CD4-positive, alpha-beta T cell (primary cell): ENCODE measurements at regions not wholly inside any gene's neighbourhood (a gene's known extent, or its start where the extent isn't known, plus 50 kb on each side); places are given as distances from the start of the nearest gene placed in this dataset.
"Not testable (repeated sequence)": the region's sequence is repeated elsewhere in the genome, so short reads cannot be mapped to it uniquely, and the experiment has no call there.

Experiments used
- ATAC-seq: fragments of 200-7000 bp; cut with Tn5 transposase; one replicate; pipeline ENCODE4 v1.10.0; 2022; ENCODE audit warnings: mild to moderate bottlenecking; ENCODE audit not compliant: poor library complexity
- CTCF ChIA-PET: fragments of 350-600 bp; sonication (Branson Sonifier 250); formaldehyde crosslinking; loops from one replicate; lab custom pipeline; 2021; ENCODE audit warnings: antibody characterized with exemption, inconsistent platforms; lab: Charles Lee
- POLR2A ChIA-PET: fragments of 350-600 bp; sonication (Branson Sonifier 250); formaldehyde crosslinking; loops from one replicate; lab custom pipeline; 2021; ENCODE audit warnings: antibody characterized with exemption, inconsistent platforms; lab: Charles Lee
- DNase-seq, 14 experiments: peaks; one replicate each; pipeline ENCODE4 v3.0.0-alpha.2; 2013 to 2020; ENCODE audit warnings: mixed read lengths in 2 of 14
- H3K27ac ChIP-seq, 2 donors: one replicate each; pipeline versions ENCODE4 v1.5.1 to v1.7.0; 2013; ENCODE audit warnings: low read length in 2 of 2, low read depth in 1 of 2, mild to moderate bottlenecking in 1 of 2
- H3K27me3 ChIP-seq, 2 experiments: 1 replicate in 1 of 2; 2 replicates in 1 of 2; pipeline versions ENCODE4 v1.6.1 to v1.7.0; 2013; ENCODE audit warnings: low read length in 2 of 2, control low read depth in 1 of 2, mild to moderate bottlenecking in 1 of 2, moderate library complexity in 1 of 2; ENCODE audit not compliant: insufficient read depth in 2 of 2, control insufficient read depth in 1 of 2
- H3K36me3 ChIP-seq: one replicate; pipeline ENCODE4 v1.6.1; 2013; ENCODE audit warnings: low read length, control low read depth; ENCODE audit not compliant: insufficient read depth
- H3K4me1 ChIP-seq: one replicate; pipeline ENCODE4 v1.6.1; 2013; ENCODE audit warnings: low read length, control low read depth; ENCODE audit not compliant: insufficient read depth
- H3K4me3 ChIP-seq: one replicate; pipeline ENCODE4 v1.5.1; 2013; ENCODE audit warnings: mild to moderate bottlenecking, low read length, moderate library complexity
- H3K9me3 ChIP-seq, 2 experiments: 1 replicate in 1 of 2; 2 replicates in 1 of 2; pipeline versions ENCODE4 v1.6.1 to v1.7.0; 2013; ENCODE audit warnings: low read length in 2 of 2, mild to moderate bottlenecking in 2 of 2, control low read depth in 1 of 2, moderate library complexity in 1 of 2; ENCODE audit not compliant: control insufficient read depth in 1 of 2, insufficient read depth in 1 of 2
- H3K27ac Mint-ChIP-seq: one replicate; pipeline ENCODE4 v1.8.0; 2020; ENCODE audit warnings: mixed read lengths
- H3K27me3 Mint-ChIP-seq: one replicate; pipeline ENCODE4 v1.8.0; 2021; ENCODE audit warnings: mixed read lengths
- H3K36me3 Mint-ChIP-seq: one replicate; pipeline ENCODE4 v1.8.0; 2021; ENCODE audit warnings: low read depth, mixed read lengths
- H3K4me1 Mint-ChIP-seq: one replicate; pipeline ENCODE4 v1.8.0; 2021; ENCODE audit warnings: low read depth, mixed read lengths
- H3K4me3 Mint-ChIP-seq: one replicate; pipeline ENCODE4 v1.8.0; 2020; ENCODE audit warnings: mild to moderate bottlenecking, mixed read lengths
- H3K9me3 Mint-ChIP-seq: one replicate; pipeline ENCODE4 v1.8.0; 2020; ENCODE audit warnings: mixed read lengths
- intact Hi-C, 2 experiments: fragments of 100-400 bp; cut with DNase I in 1 of 2; cut with micrococcal nuclease in 1 of 2; formaldehyde crosslinking; loops; one replicate each; pipeline versions ENCODE4 v1.15.1 to v1.9.0; 2023 to 2025; cut with DNase I, micrococcal nuclease

DNA sequence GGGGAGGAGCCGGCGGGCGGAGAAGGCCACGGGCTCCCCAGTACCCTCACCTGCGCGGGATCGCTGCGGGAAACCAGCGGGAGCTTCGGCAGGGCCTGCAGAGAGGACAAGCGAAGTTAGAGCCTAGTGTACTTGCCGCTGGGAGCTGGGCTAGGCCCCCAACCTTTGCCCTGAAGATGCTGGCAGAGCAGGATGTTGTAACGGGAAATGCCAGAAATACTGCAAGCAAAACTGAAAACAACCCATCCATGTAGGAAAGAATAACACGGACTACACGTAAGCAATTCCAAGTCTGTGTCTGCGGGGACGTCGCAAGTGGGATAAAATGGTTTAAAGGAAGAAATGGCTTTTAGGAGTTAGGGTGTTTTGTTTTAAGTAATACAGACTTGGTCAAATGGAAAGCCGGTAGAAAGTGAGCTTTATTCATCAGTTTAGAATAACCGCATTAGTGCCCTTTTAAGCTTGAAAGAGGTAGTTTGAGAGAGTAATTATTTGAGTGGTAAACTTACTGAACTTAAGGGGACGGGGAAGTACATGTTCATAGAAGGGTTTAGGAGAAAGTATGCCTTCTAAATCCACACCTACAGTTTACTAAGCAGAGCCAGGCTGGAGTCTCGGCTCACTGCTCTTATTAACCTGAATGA, 121.3 kb upstream of the NIPA1 start:
- H3K27ac ChIP-seq: peak overlapping the region in 1 of 2 donors; percentile 41

GRCh38 chr15:22665711-22666110, 120.7 kb upstream of the NIPA1 start:
- H3K4me1 ChIP-seq, ATAC-seq, intact Hi-C loops, H3K27me3 ChIP-seq, CTCF ChIA-PET, H3K36me3 ChIP-seq, H3K9me3 ChIP-seq, H3K9me3 Mint-ChIP-seq, POLR2A ChIA-PET, H3K36me3 Mint-ChIP-seq, H3K27me3 Mint-ChIP-seq: not testable (repeated sequence)
- H3K4me1 Mint-ChIP-seq: peaks cover 21% of the 10 kb centered on the region
- peak overlapping the region in 1 of 2 donors; percentile 41 for H3K27ac ChIP-seq
- peak in 1 of 14 experiments; percentile 62 for DNase-seq
- peak overlapping the region; percentile 81 for H3K4me3 Mint-ChIP-seq
- peak overlapping the region; percentile 92 for H3K27ac Mint-ChIP-seq
- peak overlapping the region; percentile 47 for H3K4me3 ChIP-seq

More for the DNA sequence above, 121.3 kb upstream of the NIPA1 start:
- H3K27me3 ChIP-seq, POLR2A ChIA-PET, ATAC-seq, H3K4me1 ChIP-seq, intact Hi-C loops, H3K9me3 ChIP-seq, H3K9me3 Mint-ChIP-seq, H3K27me3 Mint-ChIP-seq, H3K36me3 Mint-ChIP-seq, CTCF ChIA-PET, H3K36me3 ChIP-seq: not testable (repeated sequence)
- H3K4me3 Mint-ChIP-seq: peak overlapping the region; percentile 81
- H3K27ac Mint-ChIP-seq: peak overlapping the region; percentile 92
- H3K4me1 Mint-ChIP-seq: peaks cover 21% of the 10 kb centered on the region
- peak overlapping the region; percentile 47 for H3K4me3 ChIP-seq
- DNase-seq: peak in 7 of 14 experiments; percentile 2 to 46 (median 15)

DNA sequence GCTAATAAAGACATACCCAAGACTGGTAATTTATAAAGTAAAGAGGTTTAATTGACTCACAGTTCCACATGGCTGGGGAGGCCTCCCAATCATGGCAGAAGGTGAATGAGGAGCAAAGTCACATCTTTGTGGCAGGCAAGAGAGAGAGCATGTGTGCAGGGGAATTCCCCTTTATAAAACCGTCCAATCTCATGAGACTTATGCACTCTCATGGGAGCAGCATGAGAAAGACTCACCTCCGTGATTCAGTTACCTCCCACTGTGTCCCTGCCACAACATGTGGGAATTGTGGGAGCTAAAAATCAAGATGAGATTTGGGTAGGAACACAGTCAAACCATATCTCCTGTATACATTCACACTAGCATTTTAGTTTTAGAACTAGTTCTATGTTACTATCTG, 101.7 kb upstream of the NIPA1 start:
- H3K27ac Mint-ChIP-seq, H3K27me3 ChIP-seq, ATAC-seq, H3K9me3 ChIP-seq, H3K27ac ChIP-seq, intact Hi-C loops, POLR2A ChIA-PET, H3K9me3 Mint-ChIP-seq, H3K4me1 Mint-ChIP-seq, H3K4me3 ChIP-seq, H3K4me1 ChIP-seq, DNase-seq, CTCF ChIA-PET, H3K36me3 ChIP-seq, H3K4me3 Mint-ChIP-seq, H3K36me3 Mint-ChIP-seq, H3K27me3 Mint-ChIP-seq: not testable (repeated sequence)

DNA sequence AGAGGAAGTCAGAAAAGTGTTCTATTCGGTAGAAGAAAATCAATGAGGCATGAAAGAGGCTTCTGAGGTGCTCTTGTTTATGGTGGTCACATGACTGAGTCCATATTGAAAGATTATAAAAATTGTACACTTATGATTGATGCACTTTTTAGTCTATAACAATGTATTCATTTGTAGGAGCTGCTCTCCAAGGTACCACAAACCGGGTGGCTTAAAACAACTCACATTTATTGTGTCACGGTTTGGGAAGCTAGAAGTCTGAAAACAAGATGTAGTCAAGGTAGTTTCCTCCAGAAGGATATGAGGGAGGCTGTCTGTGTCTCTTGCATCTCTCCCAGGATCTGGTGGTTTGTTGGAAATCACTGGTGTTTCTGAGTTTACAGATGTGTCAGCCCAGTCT, 86.6 kb upstream of the NIPA1 start:
- H3K4me1 ChIP-seq, ATAC-seq, H3K27me3 Mint-ChIP-seq, H3K27ac ChIP-seq, H3K27ac Mint-ChIP-seq, H3K4me3 ChIP-seq, H3K36me3 Mint-ChIP-seq, H3K9me3 Mint-ChIP-seq, POLR2A ChIA-PET, H3K27me3 ChIP-seq, H3K9me3 ChIP-seq, H3K4me3 Mint-ChIP-seq, intact Hi-C loops, CTCF ChIA-PET, DNase-seq, H3K4me1 Mint-ChIP-seq, H3K36me3 ChIP-seq: not testable (repeated sequence)

GRCh38 chr15:22710831-22711341, 75.6 kb upstream of the NIPA1 start:
- H3K9me3 Mint-ChIP-seq, H3K4me1 Mint-ChIP-seq, H3K27ac Mint-ChIP-seq, DNase-seq, ATAC-seq, H3K27me3 ChIP-seq, H3K36me3 ChIP-seq, H3K27ac ChIP-seq, H3K4me1 ChIP-seq, CTCF ChIA-PET, H3K36me3 Mint-ChIP-seq, POLR2A ChIA-PET, H3K4me3 ChIP-seq, intact Hi-C loops, H3K4me3 Mint-ChIP-seq, H3K9me3 ChIP-seq: not testable (repeated sequence)
- H3K27me3 Mint-ChIP-seq: peaks cover 32% of the 10 kb centered on the region

DNA sequence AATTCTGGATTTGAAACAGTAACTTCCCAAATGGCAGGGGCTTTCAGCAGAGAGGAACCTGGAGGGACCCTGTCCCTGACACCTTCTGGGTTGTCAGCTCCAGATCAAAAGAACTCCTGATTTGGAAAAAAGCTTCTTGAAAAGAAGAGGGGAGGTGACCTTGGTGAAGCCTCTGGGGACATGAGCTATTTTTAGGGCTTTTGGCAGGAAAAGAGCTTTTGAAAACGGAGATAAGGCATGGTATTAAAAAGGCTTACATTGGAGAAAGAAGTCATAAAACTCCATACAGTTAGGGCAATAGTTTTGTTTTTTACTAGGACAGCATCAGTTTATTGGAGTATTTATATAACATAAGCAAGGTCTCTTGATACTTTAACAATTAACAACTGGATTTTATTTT, 72.5 kb upstream of the NIPA1 start:
- POLR2A ChIA-PET, H3K9me3 ChIP-seq: not testable (repeated sequence)

GRCh38 chr15:22714358-22715132, 71.9 kb upstream of the NIPA1 start:
- H3K4me3 ChIP-seq, H3K27ac Mint-ChIP-seq, CTCF ChIA-PET, H3K9me3 Mint-ChIP-seq, H3K4me1 ChIP-seq, H3K4me1 Mint-ChIP-seq, H3K36me3 Mint-ChIP-seq, POLR2A ChIA-PET, H3K27me3 ChIP-seq, H3K9me3 ChIP-seq, intact Hi-C loops, H3K36me3 ChIP-seq, H3K27ac ChIP-seq: not testable (repeated sequence)
- peak overlapping the region; percentile 63 for H3K4me3 Mint-ChIP-seq
- ATAC-seq: peak; percentile 34
- DNase-seq: peak in 1 of 14 experiments; percentile 3
- peaks cover 56% of the 10 kb centered on the region for H3K27me3 Mint-ChIP-seq

More for the DNA sequence above, 72.5 kb upstream of the NIPA1 start:
- CTCF ChIA-PET, H3K27me3 ChIP-seq, H3K9me3 Mint-ChIP-seq, H3K27ac ChIP-seq, H3K27ac Mint-ChIP-seq, H3K36me3 ChIP-seq, H3K4me3 ChIP-seq, H3K4me1 ChIP-seq, DNase-seq, ATAC-seq, H3K36me3 Mint-ChIP-seq, intact Hi-C loops, H3K4me1 Mint-ChIP-seq: not testable (repeated sequence)
- peaks cover 53% of the 10 kb centered on the region for H3K27me3 Mint-ChIP-seq
- H3K4me3 Mint-ChIP-seq: peak overlapping the region; percentile 63
